Lower leg skin (tissue), 4 donors: ENCODE measurements at regions not wholly inside any gene's neighbourhood (a gene's known extent, or its start where the extent isn't known, plus 50 kb on each side); places are given as distances from the start of the nearest gene placed in this dataset.

Source experiments
- DNase-seq, 2 donors: peaks; one replicate each; pipeline ENCODE4 v3.0.0-alpha.2; 2019; ENCODE audit warnings: low spot score in 2 of 2
- H3K4me3 ChIP-seq: fragments of 200-600 bp; sonication (generic); 2 replicates; pipeline ENCODE4 v1.5.1; 2017; ENCODE audit warnings: mild to moderate bottlenecking, low read depth; ENCODE audit not compliant: poor library complexity, severe bottlenecking
- POLR2A ChIP-seq, 2 donors: fragments of 450-650 bp; IDR thresholded peaks; one replicate each; pipeline ENCODE4 v1.6.1; 2016 to 2017; ENCODE audit warnings: antibody characterized with exemption in 2 of 2, mild to moderate bottlenecking in 1 of 2, moderate library complexity in 1 of 2
- WGBS, 2 donors: methylation state at CpG; one replicate each; pipeline ENCODE4 v1.1.5; 2018; 5-methylcytosine and 5-hydroxymethylcytosine counted together
- intact Hi-C: fragments of 100-400 bp; cut with DNase I; formaldehyde crosslinking; loops from one replicate; pipeline ENCODE4 v1.15.0; 2023; ENCODE audit warnings: low total_unique reads
- TF ChIP-seq, protein P1 (sequence below), 3 donors: fragments of 450-650 bp; IDR thresholded peaks; one replicate each; pipeline ENCODE4 v1.5.1; 2016; ENCODE audit warnings: antibody characterized with exemption in 3 of 3, mild to moderate bottlenecking in 3 of 3, moderate library complexity in 2 of 3

- no peak for DNase-seq
- 53 to 54% methylated on average over 2 of the region's 2 CpGs for WGBS, 2 donors
- intact Hi-C loops, result no loop called here
- TF ChIP-seq POLR2A (IDR thresholded peaks at IDR 0.05), result no peak
- TF ChIP-seq, protein P1, sequence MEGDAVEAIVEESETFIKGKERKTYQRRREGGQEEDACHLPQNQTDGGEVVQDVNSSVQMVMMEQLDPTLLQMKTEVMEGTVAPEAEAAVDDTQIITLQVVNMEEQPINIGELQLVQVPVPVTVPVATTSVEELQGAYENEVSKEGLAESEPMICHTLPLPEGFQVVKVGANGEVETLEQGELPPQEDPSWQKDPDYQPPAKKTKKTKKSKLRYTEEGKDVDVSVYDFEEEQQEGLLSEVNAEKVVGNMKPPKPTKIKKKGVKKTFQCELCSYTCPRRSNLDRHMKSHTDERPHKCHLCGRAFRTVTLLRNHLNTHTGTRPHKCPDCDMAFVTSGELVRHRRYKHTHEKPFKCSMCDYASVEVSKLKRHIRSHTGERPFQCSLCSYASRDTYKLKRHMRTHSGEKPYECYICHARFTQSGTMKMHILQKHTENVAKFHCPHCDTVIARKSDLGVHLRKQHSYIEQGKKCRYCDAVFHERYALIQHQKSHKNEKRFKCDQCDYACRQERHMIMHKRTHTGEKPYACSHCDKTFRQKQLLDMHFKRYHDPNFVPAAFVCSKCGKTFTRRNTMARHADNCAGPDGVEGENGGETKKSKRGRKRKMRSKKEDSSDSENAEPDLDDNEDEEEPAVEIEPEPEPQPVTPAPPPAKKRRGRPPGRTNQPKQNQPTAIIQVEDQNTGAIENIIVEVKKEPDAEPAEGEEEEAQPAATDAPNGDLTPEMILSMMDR (IDR thresholded peaks at IDR 0.05), result no peak
- H3K4me3 ChIP-seq, result no peak overlapping the region
Observed at GRCh38 chr15:53861792-53862191, 102.3 kb upstream of the WDR72 start.

DNA sequence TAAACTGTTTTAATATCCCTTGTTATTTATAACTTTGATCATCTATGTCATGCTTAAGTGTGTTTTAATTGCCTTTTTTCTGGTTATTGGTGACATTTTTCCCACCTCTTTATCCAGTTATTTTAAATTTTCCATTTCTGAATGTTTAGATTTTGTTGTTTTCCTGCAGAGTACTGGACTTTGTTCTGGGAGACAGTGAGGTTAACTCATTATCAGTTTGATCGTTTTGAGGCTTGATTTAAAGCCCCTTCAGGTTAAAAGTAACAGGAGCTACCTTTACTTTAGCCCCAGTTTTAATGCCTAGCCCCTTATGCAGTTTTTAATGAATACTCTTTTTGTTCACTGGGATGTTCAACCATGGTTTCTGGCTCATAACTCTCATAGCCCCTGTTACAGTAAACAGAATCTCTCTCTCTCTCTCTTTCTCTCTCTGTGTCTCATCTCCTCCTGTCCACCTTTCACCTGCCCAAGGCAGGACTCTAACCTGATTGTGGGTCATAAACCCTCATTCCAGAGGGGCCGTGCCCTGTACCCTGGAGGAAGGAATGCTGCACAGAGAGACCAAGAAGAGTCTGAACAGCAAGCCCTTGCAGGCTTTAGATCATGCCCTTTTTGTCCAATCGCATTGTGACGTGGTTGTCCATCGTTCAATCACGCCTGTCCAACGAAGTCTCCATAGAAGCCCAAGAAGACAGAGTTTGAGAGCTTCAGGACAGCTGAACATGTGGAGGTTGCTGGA, 91.8 kb upstream of the WDR72 start:
- TF ChIP-seq, protein P1 (IDR thresholded peaks at IDR 0.05), result no peak
- TF ChIP-seq POLR2A (IDR thresholded peaks at IDR 0.05), result no peak
- WGBS, 2 donors, result 50 to 53% methylated on average over 7 of the region's 7 CpGs

GRCh38 chr15:53847745-53848144, 88.3 kb upstream of the WDR72 start:
- no peak for DNase-seq
- TF ChIP-seq, protein P1 (IDR thresholded peaks at IDR 0.05), result no peak
- TF ChIP-seq POLR2A (IDR thresholded peaks at IDR 0.05), result no peak
- H3K4me3 ChIP-seq, result no peak overlapping the region
- WGBS, 2 donors, result 77 to 97% methylated on average over 2 of the region's 2 CpGs
- intact Hi-C loops, result no loop called here

More for the DNA sequence above, 91.8 kb upstream of the WDR72 start:
- no peak for DNase-seq
- no peak overlapping the region for H3K4me3 ChIP-seq
- intact Hi-C loops, result no loop called here

DNA sequence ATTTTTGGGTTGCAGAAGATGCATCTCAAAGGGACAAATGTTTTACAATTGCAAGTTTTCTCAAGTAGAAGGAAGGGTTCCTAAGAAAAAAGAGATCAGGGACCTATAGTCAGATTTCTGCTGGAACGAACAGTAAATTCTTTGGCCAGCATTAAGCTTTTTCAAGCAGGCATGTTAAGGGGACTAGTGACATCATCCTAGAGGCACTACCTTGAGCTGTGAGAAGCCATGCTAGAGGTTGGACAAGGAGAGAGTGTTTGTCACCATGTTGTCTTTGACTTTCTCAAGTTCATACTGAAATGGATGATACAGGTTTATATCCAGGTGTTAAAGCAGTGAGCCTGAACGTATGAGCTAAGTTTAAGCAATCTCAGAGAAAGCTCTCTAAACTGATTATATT, 85.2 kb upstream of the WDR72 start:
- TF ChIP-seq, protein P1 (IDR thresholded peaks at IDR 0.05), result no peak
- TF ChIP-seq POLR2A (IDR thresholded peaks at IDR 0.05), result no peak
- no peak overlapping the region for H3K4me3 ChIP-seq
- 77 to 81% methylated on average over 2 of the region's 2 CpGs for WGBS, 2 donors
- intact Hi-C loops, result no loop called here
- no peak for DNase-seq

- 76 to 79% methylated on average over 3 of the region's 3 CpGs for WGBS, 2 donors
- no peak for TF ChIP-seq POLR2A (IDR thresholded peaks at IDR 0.05)
- TF ChIP-seq, protein P1 (IDR thresholded peaks at IDR 0.05), result no peak
- DNase-seq, result no peak
- intact Hi-C loops, result no loop called here
- H3K4me3 ChIP-seq, result no peak overlapping the region
Observed at GRCh38 chr15:53843869-53844569, 84.6 kb upstream of the WDR72 start.
